ENCODE measurements at regions not wholly inside any gene's neighbourhood (a gene's known extent, or its start where the extent isn't known, plus 50 kb on each side); places are given as distances from the start of the nearest gene placed in this dataset.

DNA sequence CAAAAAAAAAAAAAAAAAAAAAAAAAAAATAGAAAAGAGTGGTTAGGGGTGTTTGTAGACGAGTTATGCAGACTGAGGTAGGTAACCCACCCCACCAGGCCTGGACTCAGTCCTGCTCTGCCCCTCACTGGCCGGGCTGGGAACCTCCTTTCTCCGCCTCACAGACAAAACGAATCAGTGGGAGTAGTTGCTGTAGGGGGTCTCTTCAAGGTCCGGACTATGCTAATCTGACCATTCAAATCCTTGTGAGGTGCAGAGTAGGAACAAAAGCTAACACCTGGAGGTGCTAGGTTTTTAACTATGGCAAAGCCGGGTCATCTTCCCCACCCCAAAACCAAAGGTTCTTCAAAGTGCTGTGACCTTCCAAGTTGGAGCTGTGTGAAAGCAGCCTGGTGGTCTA, 223.7 kb downstream of the SLC4A3 start:
- DNase-seq (ENCODE audit: low read depth) = no peak
- H3K4me3 ChIP-seq (replicated peaks; ENCODE audit: low read depth, low read length) = no peak overlapping the region
- TF ChIP-seq, protein P1, sequence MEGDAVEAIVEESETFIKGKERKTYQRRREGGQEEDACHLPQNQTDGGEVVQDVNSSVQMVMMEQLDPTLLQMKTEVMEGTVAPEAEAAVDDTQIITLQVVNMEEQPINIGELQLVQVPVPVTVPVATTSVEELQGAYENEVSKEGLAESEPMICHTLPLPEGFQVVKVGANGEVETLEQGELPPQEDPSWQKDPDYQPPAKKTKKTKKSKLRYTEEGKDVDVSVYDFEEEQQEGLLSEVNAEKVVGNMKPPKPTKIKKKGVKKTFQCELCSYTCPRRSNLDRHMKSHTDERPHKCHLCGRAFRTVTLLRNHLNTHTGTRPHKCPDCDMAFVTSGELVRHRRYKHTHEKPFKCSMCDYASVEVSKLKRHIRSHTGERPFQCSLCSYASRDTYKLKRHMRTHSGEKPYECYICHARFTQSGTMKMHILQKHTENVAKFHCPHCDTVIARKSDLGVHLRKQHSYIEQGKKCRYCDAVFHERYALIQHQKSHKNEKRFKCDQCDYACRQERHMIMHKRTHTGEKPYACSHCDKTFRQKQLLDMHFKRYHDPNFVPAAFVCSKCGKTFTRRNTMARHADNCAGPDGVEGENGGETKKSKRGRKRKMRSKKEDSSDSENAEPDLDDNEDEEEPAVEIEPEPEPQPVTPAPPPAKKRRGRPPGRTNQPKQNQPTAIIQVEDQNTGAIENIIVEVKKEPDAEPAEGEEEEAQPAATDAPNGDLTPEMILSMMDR (IDR thresholded peaks at IDR 0.05; ENCODE audit: low read length, missing control alignments) = no peak

GRCh38 chr2:219851801-219852481, 224.5 kb downstream of the SLC4A3 start:
- no peak overlapping the region for H3K4me3 ChIP-seq (replicated peaks; ENCODE audit: low read depth, low read length)
- DNase-seq (ENCODE audit: low read depth) = peak; percentile 8
- TF ChIP-seq, protein P1 (IDR thresholded peaks at IDR 0.05; ENCODE audit: low read length, missing control alignments) = no peak

DNA sequence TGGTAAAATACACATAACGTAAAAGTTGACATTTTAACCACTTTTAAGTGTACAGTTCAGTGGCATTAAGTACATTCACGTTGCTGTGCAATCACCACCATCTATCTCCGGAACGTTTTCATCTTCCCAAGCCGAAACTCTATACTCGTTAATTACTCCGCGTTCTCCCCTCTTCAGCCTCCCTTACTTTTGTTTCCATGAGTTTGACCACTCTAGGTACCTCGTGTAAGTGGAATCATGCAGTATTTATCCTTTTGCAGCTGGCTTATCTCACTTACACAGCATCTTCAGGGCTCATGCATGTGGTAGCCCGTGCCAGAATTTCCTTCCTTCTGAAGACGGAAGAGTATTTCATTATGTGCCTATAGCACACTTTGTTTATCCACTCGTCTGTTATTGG, 225.2 kb downstream of the SLC4A3 start:
- TF ChIP-seq, protein P1 (IDR thresholded peaks at IDR 0.05; ENCODE audit: low read length, missing control alignments) = no peak
- no peak overlapping the region for H3K4me3 ChIP-seq (replicated peaks; ENCODE audit: low read depth, low read length)
- DNase-seq (ENCODE audit: low read depth) = no peak

DNA sequence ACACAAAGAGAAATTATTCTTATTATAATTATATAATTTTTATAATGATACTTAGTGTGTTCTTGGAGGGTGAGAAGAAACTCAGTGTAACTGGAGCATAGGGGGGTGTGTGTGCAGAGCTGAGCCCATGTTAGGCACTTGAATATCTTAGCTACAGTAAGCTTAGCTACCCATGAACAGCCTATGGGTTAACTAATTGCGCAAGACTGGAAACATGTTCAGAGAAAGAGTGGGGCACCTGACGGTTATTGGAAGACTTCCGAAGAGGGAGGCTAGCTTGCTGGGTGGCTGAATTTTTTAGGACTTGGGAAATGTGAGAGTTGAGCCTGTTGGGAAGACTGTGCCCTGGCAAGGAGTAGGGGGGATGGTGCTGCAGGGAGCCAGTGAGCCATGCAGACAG, 229.2 kb downstream of the SLC4A3 start:
- TF ChIP-seq, protein P1 (IDR thresholded peaks at IDR 0.05; ENCODE audit: low read length, missing control alignments) = no peak
- H3K4me3 ChIP-seq (replicated peaks; ENCODE audit: low read depth, low read length) = no peak overlapping the region
- peak; percentile 1 for DNase-seq (ENCODE audit: low read depth)

DNA sequence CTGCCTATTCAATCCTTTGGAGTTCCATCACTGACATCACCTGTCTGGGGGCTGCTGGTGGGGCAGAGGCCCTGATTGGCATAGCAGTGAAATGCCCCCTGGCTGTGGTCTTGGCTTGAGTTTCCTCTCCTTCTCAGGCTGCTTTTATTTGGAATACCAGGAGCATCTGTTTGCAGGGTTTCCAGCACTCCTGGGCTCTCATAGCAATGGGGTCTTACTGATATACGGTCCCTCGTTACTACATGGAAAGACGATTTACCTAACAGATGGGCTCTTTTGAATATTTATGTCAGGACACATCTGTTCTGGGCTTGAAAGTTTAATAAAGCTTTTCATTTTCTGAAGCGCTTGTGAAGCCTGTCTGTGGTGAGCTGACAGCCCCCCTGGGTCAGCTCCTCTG, 230.3 kb downstream of the SLC4A3 start:
- DNase-seq (ENCODE audit: low read depth) = no peak
- TF ChIP-seq, protein P1 (IDR thresholded peaks at IDR 0.05; ENCODE audit: low read length, missing control alignments) = no peak
- H3K4me3 ChIP-seq (replicated peaks; ENCODE audit: low read depth, low read length) = no peak overlapping the region

- TF ChIP-seq, protein P1 (IDR thresholded peaks at IDR 0.05; ENCODE audit: low read length, missing control alignments) = no peak
- no peak overlapping the region for H3K4me3 ChIP-seq (replicated peaks; ENCODE audit: low read depth, low read length)
- no peak for DNase-seq (ENCODE audit: low read depth)
These were observed 233.9 kb downstream of the SLC4A3 start for GRCh38 chr2:219861307-219861706.

DNA sequence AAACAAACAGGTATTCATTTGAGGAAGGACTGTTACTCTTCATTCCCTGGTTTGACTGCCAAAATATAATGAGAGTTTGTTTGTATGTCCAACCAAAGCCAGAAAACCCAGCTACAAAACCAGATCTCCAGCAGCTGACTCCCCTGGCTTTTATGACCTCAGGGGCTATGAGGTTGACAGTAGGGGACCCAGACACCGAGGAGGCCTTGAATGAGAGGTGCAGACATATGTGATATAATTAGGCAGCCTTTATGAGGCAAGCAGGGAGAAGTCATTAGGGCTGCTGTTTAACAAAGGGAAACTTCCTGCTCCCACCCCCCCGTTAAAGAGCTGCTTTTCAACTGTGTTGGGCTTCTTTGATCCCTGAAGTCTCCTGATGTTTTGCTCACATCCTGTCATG, 236.7 kb downstream of the SLC4A3 start:
- no peak for DNase-seq (ENCODE audit: low read depth)
- TF ChIP-seq, protein P1 (IDR thresholded peaks at IDR 0.05; ENCODE audit: low read length, missing control alignments) = no peak
- no peak overlapping the region for H3K4me3 ChIP-seq (replicated peaks; ENCODE audit: low read depth, low read length)
